Suppressor macrophage treated with lipopolysaccharide for 1 hour (primary cell): ENCODE measurements at regions not wholly inside any gene's neighbourhood (a gene's known extent, or its start where the extent isn't known, plus 50 kb on each side); places are given as distances from the start of the nearest gene placed in this dataset.
"Not testable (repeated sequence)": the region's sequence is repeated elsewhere in the genome, so short reads cannot be mapped to it uniquely, and the experiment has no call there.

Experiments
- DNase-seq, 3 donors: peaks; one replicate each; pipeline ENCODE4 v3.0.0-alpha.2; 2020 to 2022

- no peak for DNase-seq
Measured at GRCh38 chr7:28900311-28900710, 57.8 kb downstream of the TRIL start.

DNA sequence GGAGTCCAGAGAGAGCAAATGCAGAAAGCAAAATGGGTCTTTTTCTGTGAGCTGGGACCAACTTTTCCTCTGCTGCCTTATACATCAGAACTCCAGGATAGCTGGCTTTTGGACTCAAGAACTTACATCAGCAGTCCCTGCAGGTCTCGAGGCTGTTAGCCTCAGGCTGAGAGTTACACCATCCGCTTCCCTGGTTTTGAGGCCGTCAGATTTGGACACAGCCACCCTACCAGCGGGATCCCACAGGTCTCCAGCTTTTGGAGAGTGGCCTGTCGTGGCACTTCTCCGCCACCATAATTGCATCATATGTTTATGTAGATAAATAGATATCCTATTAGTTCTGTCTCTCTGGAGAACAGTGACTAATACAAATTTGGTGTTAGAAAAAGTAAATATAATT lies 64.2 kb downstream of the TRIL start:
- no peak for DNase-seq

- DNase-seq = not testable (repeated sequence)
Measured at GRCh38 chr7:28891876-28892234, 66.3 kb downstream of the TRIL start.

GRCh38 chr7:28891192-28891875 lies 66.8 kb downstream of the TRIL start:
- DNase-seq = no peak

DNA sequence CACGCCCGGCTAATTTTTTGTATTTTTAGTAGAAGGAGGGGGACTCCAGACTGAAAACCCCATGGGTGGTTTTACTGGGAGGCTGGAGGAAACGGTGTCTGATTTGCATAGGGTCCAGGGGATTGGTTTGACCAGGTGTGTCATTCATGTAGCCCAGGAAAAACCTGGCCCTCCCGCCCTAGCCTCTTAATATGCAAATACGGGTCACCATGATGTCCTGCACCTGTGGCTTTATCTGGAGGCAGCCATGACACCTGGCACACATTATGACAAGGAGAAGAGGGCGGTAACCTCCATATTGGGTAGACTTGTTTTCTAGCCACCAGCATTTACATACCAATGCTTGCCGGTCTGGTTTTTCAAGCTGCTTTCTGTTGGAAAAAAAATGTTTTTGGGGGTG lies 68.0 kb downstream of the TRIL start:
- no peak for DNase-seq

GRCh38 chr7:28889290-28889689 lies 68.8 kb downstream of the TRIL start:
- no peak for DNase-seq

- DNase-seq = no peak
Measured at GRCh38 chr7:28885771-28886170, 72.4 kb downstream of the TRIL start.

DNA sequence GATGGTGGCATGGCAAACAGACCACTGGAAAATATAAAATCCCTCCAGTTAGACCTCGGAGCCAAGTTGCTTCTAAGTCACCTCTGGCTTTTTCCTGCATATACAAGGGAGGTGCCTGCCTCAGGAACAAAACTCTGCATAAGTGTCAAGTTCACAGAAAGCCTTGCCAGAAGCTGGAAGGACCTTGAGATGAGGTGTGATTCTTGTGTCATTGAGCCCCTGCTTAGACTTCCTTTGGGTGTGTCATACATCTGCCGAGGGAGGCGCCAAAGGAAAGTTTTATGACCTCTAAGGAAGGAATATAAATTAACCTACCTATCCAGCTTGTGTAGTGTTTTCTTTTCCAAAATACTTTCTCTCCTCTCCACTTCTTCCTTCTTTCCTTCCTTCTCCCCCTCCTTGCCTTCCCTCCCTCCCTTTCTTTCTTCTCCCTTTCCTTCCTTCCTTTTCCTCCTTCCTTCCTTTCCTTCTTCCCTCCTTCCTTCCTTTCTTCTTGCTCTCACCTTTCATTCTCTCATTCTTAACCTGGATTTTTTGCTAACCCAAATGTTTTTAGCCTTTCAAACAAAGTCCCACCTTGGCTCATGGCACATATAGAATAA lies 75.2 kb downstream of the TRIL start:
- no peak for DNase-seq

DNA sequence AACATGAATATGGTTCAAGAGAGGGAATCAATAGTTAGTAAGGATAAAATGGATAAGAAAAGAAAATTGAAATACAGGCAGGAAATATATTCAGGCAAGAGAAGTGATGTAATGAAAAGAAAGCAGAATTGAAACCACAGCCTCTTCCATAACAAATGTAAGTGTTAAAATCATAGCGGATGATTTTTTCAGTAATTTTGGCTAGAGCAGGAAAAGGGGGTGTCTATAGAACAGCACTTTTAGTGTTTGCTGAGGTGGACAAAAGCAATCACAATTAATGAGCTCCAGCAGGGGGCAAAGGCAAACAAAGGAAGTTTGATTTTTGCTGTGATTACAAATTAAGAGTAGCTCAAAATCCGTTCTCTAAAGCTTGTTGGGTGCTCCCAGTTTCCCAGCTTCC lies 79.0 kb downstream of the TRIL start:
- peak; percentile 19 to 65 (median 61) for DNase-seq

GRCh38 chr7:28878481-28878880 lies 79.6 kb downstream of the TRIL start:
- DNase-seq = no peak
